ENCODE measurements at regions not wholly inside any gene's neighbourhood (a gene's known extent, or its start where the extent isn't known, plus 50 kb on each side); places are given as distances from the start of the nearest gene placed in this dataset.

DNA sequence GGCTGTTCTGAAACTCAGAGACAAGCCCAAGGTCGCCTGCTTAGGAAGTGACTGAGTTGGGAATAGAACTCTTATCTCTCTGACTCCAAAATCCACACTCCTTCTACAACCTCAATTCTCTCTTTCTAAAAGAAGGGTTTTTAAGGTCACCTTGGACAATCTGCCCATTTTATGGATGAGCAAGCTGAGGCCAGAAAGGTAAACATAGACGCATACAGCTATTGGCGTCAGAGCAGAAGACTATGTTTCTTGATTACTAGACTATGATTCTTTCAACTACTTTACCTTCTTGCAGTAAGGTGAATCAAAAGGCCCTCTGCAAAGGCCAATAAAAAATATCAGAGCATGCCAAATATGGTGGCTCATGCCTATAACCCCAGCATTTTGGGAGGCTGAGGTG lies 276.6 kb downstream of the CLIC5 start:
- Histone ChIP-seq H3K4me1 (ENCODE audit: control insufficient read depth, insufficient read depth, low read length) (no peaks in the 10 kb centered on the region), H3K27ac (ENCODE audit: low read depth, low read length) (no peak overlapping the region), H3K4me3 (ENCODE audit: low read length) (no peak overlapping the region), H3K27me3 (ENCODE audit: control insufficient read depth, insufficient read depth, low read length, poor library complexity, severe bottlenecking) (no peaks in the 10 kb centered on the region), H3K9ac (ENCODE audit: extremely low read depth, low read length, poor library complexity, severe bottlenecking) (no peak overlapping the region), H3K36me3 (ENCODE audit: control insufficient read depth, insufficient read depth, low read length) (no peaks in the 10 kb centered on the region), H3K9me3 (ENCODE audit: control insufficient read depth, low read length) (no peaks in the 10 kb centered on the region)
- Mint-ChIP-seq H3K4me1 (no peaks in the 10 kb centered on the region), H3K9me3 (no peaks in the 10 kb centered on the region), H3K4me3 (no peak overlapping the region), H3K27ac (no peak overlapping the region), H3K27me3 (ENCODE audit: insufficient read depth) (peaks cover 2% of the 10 kb centered on the region), H3K36me3 (ENCODE audit: low read depth) (no peaks in the 10 kb centered on the region)
- DNase-seq: no peak
- TF ChIP-seq, protein P1, sequence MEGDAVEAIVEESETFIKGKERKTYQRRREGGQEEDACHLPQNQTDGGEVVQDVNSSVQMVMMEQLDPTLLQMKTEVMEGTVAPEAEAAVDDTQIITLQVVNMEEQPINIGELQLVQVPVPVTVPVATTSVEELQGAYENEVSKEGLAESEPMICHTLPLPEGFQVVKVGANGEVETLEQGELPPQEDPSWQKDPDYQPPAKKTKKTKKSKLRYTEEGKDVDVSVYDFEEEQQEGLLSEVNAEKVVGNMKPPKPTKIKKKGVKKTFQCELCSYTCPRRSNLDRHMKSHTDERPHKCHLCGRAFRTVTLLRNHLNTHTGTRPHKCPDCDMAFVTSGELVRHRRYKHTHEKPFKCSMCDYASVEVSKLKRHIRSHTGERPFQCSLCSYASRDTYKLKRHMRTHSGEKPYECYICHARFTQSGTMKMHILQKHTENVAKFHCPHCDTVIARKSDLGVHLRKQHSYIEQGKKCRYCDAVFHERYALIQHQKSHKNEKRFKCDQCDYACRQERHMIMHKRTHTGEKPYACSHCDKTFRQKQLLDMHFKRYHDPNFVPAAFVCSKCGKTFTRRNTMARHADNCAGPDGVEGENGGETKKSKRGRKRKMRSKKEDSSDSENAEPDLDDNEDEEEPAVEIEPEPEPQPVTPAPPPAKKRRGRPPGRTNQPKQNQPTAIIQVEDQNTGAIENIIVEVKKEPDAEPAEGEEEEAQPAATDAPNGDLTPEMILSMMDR (conservative IDR thresholded peaks at IDR 0.05): no peak
- 93 to 94% methylated on average over 2 to 3 of the region's 3 CpGs for WGBS, 2 experiments (ENCODE audit: insufficient coverage in 1 of 2, insufficient read length in 1 of 2)

GRCh38 chr6:45738057-45738455 lies 277.6 kb downstream of the CLIC5 start:
- TF ChIP-seq, protein P1 (conservative IDR thresholded peaks at IDR 0.05): no peak
- no peaks in the 10 kb centered on the region for H3K4me1 ChIP-seq (ENCODE audit: control insufficient read depth, insufficient read depth, low read length)
- WGBS, 2 experiments (ENCODE audit: insufficient coverage in 1 of 2, insufficient read length in 1 of 2): 88 to 100% methylated on average over 3 to 5 of the region's 5 CpGs

DNA sequence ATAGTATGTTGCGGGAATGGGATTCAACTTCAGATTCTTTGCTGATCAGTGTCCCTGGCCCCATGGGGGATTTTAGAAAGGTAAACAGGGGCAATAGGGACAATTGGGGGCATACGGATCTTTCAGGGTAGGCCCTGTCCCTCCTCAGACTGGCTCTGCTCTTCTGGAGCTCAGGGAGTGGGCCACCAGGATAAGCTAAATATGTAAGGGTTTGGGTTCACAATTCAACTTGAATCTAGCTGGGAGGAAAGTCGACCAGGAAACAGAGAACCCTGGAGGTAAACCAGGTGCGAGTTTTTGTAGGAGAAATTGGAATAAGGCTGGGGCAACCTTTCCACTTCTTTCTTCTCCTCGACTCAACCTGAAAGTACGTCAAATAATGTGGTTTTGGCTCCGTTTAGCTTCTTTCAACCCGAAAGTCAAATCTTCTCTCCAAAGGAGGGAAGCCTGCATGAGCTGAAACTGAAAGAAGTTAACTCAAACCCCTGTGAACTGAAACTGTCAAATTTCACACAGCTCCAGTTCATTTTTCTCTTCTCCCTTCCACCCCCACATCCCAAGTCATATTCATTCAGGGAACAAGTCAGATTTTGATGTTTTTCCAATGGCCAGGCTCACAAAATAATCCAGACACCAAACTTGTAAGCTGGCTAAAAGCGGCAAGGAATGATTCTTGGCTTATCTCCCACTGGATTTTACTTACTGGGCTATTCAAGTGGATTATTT lies 278.2 kb downstream of the CLIC5 start:
- peaks cover 6% of the 10 kb centered on the region for H3K27me3 Mint-ChIP-seq (ENCODE audit: insufficient read depth)
- H3K9me3 ChIP-seq (ENCODE audit: control insufficient read depth, low read length): no peaks in the 10 kb centered on the region
- no peak overlapping the region for H3K9ac ChIP-seq (ENCODE audit: extremely low read depth, low read length, poor library complexity, severe bottlenecking)
- H3K27me3 ChIP-seq (ENCODE audit: control insufficient read depth, insufficient read depth, low read length, poor library complexity, severe bottlenecking): no peaks in the 10 kb centered on the region
- 86 to 96% methylated on average over 7 to 9 of the region's 9 CpGs for WGBS, 2 experiments (ENCODE audit: insufficient coverage in 1 of 2, insufficient read length in 1 of 2)
- no peak overlapping the region for H3K4me3 Mint-ChIP-seq
- no peak overlapping the region for H3K27ac ChIP-seq (ENCODE audit: low read depth, low read length)
- no peaks in the 10 kb centered on the region for H3K4me1 Mint-ChIP-seq
- H3K9me3 Mint-ChIP-seq: no peaks in the 10 kb centered on the region
- no peak overlapping the region for H3K27ac Mint-ChIP-seq
- H3K4me1 ChIP-seq (ENCODE audit: control insufficient read depth, insufficient read depth, low read length): no peaks in the 10 kb centered on the region
- no peaks in the 10 kb centered on the region for H3K36me3 ChIP-seq (ENCODE audit: control insufficient read depth, insufficient read depth, low read length)
- no peak overlapping the region for H3K4me3 ChIP-seq (ENCODE audit: low read length)
- TF ChIP-seq, protein P1 (conservative IDR thresholded peaks at IDR 0.05): no peak
- H3K36me3 Mint-ChIP-seq (ENCODE audit: low read depth): no peaks in the 10 kb centered on the region
- no peak for DNase-seq

More at GRCh38 chr6:45738057-45738455, 277.6 kb downstream of the CLIC5 start:
- H3K36me3 ChIP-seq (ENCODE audit: control insufficient read depth, insufficient read depth, low read length): no peaks in the 10 kb centered on the region
- H3K9me3 ChIP-seq (ENCODE audit: control insufficient read depth, low read length): no peaks in the 10 kb centered on the region
- no peaks in the 10 kb centered on the region for H3K4me1 Mint-ChIP-seq
- peaks cover 6% of the 10 kb centered on the region for H3K27me3 Mint-ChIP-seq (ENCODE audit: insufficient read depth)
- H3K9ac ChIP-seq (ENCODE audit: extremely low read depth, low read length, poor library complexity, severe bottlenecking): no peak overlapping the region
- H3K36me3 Mint-ChIP-seq (ENCODE audit: low read depth): no peaks in the 10 kb centered on the region
- H3K27ac Mint-ChIP-seq: no peak overlapping the region
- DNase-seq: no peak
- H3K27me3 ChIP-seq (ENCODE audit: control insufficient read depth, insufficient read depth, low read length, poor library complexity, severe bottlenecking): no peaks in the 10 kb centered on the region
- no peak overlapping the region for H3K27ac ChIP-seq (ENCODE audit: low read depth, low read length)
- no peaks in the 10 kb centered on the region for H3K9me3 Mint-ChIP-seq
- no peak overlapping the region for H3K4me3 Mint-ChIP-seq
- no peak overlapping the region for H3K4me3 ChIP-seq (ENCODE audit: low read length)
